ENCODE measurements at regions not wholly inside any gene's neighbourhood (a gene's known extent, or its start where the extent isn't known, plus 50 kb on each side); places are given as distances from the start of the nearest gene placed in this dataset.

DNA sequence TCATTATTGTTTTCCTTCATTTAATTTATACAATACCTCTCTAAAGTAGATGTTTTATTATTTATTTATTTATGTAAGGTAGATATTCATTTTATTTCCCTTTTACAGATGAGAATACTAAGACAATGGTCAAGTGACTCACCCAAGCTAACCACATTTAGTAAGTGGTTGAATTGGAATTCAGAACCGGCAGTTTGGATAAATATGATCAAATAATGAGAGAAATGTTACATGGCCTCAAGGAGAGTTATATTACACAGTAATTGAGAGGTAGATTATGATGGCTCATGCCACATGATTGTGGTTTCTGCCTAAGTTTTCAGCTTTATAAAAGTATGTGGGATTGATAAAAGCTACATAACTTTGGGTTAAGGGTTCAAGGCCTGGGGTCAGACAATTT is 239.4 kb upstream of the BOD1L1 start:
- ChIA-PET POLR2A (no interaction called here), CTCF (no interaction called here)
- no peak overlapping the region for H3K27ac Mint-ChIP-seq
- peaks cover 13% of the 10 kb centered on the region for H3K9me3 Mint-ChIP-seq
- ATAC-seq (ENCODE audit: low read depth) = no peak
- no peaks in the 10 kb centered on the region for H3K36me3 Mint-ChIP-seq (ENCODE audit: low read depth)
- H3K4me1 Mint-ChIP-seq = no peaks in the 10 kb centered on the region
- H3K4me3 Mint-ChIP-seq = no peak overlapping the region
- no peak for TF ChIP-seq CTCF (IDR thresholded peaks at IDR 0.05)
- H3K27me3 Mint-ChIP-seq = peaks cover 7% of the 10 kb centered on the region
- intact Hi-C loops (cut with micrococcal nuclease) = no loop called here
- no peak for DNase-seq

DNA sequence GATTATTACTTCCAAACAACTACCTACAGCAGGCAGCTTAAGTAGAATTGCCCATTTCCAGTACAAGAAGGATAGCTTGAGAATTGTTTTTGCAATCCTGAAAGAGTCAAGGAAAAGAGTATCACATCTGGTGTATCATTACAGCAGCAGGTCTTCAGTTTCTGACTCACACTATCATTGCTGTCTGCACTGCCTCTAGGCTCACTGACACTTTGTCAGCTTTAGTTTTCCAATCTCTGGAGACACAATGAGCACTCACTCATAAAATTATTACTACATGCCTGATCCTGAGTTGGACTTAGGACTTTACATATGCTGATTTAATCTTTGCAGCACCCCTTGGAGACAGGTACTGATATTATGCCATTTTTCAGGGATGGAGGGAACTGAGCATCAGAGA is 244.6 kb upstream of the BOD1L1 start:
- no peak for TF ChIP-seq CTCF (IDR thresholded peaks at IDR 0.05)
- Mint-ChIP-seq H3K4me3 (no peak overlapping the region), H3K27ac (no peak overlapping the region), H3K36me3 (ENCODE audit: low read depth) (no peaks in the 10 kb centered on the region), H3K9me3 (no peaks in the 10 kb centered on the region), H3K27me3 (peaks cover 7% of the 10 kb centered on the region), H3K4me1 (no peaks in the 10 kb centered on the region)
- CTCF ChIA-PET = no interaction called here
- intact Hi-C loops (cut with micrococcal nuclease) = no loop called here
- DNase-seq = no peak
- POLR2A ChIA-PET = no interaction called here
- no peak for ATAC-seq (ENCODE audit: low read depth)

GRCh38 chr4:13872955-13873354 is 245.4 kb upstream of the BOD1L1 start:
- no peaks in the 10 kb centered on the region for H3K36me3 Mint-ChIP-seq (ENCODE audit: low read depth)
- DNase-seq = no peak
- ChIA-PET POLR2A (no interaction called here), CTCF (no interaction called here)
- H3K27me3 Mint-ChIP-seq = peaks cover 7% of the 10 kb centered on the region
- TF ChIP-seq CTCF (IDR thresholded peaks at IDR 0.05) = no peak
- H3K4me1 Mint-ChIP-seq = no peaks in the 10 kb centered on the region
- H3K4me3 Mint-ChIP-seq = no peak overlapping the region
- H3K9me3 Mint-ChIP-seq = no peaks in the 10 kb centered on the region
- no peak overlapping the region for H3K27ac Mint-ChIP-seq
- intact Hi-C loops (cut with micrococcal nuclease) = no loop called here
- ATAC-seq (ENCODE audit: low read depth) = no peak

DNA sequence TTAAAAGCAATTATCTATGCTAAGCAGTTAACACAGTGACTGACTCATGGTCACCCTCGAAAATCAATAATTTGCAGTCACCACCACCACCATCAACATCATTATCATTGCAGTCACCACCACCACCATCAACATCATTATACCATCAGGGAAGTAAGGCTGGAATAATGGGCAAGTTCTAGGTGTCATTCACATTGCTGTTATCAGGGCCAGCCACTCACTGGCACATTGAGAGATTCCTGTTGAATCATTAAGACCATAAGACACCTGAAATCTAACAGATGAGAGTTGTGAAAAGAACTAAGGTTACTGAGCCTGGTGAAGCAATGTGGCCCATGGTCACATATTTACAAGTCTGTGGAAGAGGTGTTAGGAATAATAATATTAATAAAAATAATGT is 247.7 kb upstream of the BOD1L1 start:
- TF ChIP-seq CTCF (IDR thresholded peaks at IDR 0.05) = no peak
- POLR2A ChIA-PET = no interaction called here
- Mint-ChIP-seq H3K27me3 (no peaks in the 10 kb centered on the region), H3K9me3 (no peaks in the 10 kb centered on the region), H3K4me3 (no peak overlapping the region), H3K36me3 (ENCODE audit: low read depth) (no peaks in the 10 kb centered on the region), H3K4me1 (no peaks in the 10 kb centered on the region), H3K27ac (no peak overlapping the region)
- intact Hi-C loops (cut with micrococcal nuclease) = no loop called here
- ATAC-seq (ENCODE audit: low read depth) (no peak), DNase-seq (no peak)
- CTCF ChIA-PET = no interaction called here

DNA sequence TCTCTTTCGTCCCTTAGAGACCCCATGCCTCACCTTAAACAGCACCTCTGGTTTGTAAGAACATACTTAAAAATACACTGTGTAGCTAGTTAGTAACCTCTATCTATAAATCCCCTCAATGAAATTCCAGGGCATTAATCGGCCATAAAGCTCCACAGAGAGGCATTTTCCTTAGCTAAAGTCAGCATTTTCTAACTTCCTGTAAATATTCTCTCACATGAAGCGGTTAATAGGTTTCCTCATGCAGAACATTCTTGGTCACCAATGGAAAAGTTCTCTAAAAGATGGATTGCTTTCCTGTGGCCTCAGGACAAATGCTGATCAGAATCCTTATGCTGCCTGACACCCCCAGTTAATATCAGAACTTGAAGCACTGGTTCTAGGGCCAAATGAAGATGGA is 248.6 kb upstream of the BOD1L1 start:
- no peak overlapping the region for H3K27ac Mint-ChIP-seq
- no peak for ATAC-seq (ENCODE audit: low read depth)
- intact Hi-C loops (cut with micrococcal nuclease) = no loop called here
- no peak overlapping the region for H3K4me3 Mint-ChIP-seq
- POLR2A ChIA-PET = no interaction called here
- no peak for DNase-seq
- H3K4me1 Mint-ChIP-seq = no peaks in the 10 kb centered on the region
- TF ChIP-seq CTCF (IDR thresholded peaks at IDR 0.05) = no peak
- H3K9me3 Mint-ChIP-seq = no peaks in the 10 kb centered on the region
- CTCF ChIA-PET = no interaction called here
- no peaks in the 10 kb centered on the region for H3K36me3 Mint-ChIP-seq (ENCODE audit: low read depth)
- H3K27me3 Mint-ChIP-seq = no peaks in the 10 kb centered on the region

Data from activated B cell treated with CpG ODN at 0.5 μM for 24 hours (primary cell).